ENCODE measurements at regions not wholly inside any gene's neighbourhood (a gene's known extent, or its start where the extent isn't known, plus 50 kb on each side); places are given as distances from the start of the nearest gene placed in this dataset.

DNA sequence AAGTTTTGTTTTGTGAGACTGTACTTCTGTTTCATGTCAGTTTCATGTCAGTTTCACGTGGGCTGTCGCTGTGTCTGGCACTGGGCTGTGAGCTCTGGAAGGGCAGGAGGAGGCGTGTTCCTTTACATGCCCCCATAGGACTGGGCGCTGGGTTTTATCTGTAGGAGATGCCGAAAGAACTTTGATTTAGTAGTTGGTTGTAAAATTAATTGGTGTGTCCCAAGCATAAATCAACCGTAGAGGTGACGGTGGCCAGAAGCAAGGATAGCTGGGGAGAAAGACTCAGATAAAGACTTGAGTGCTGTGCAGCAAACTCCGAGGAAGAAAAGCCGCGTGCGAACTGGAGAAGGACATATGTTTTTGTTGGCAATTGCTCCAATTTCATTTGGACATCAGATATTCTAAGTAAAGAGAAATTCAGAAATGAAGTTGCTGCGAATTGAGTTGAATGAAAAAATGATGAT is 182.5 kb downstream of the VRK1 start:
- DNase-seq (ENCODE audit: low read depth in 2 of 2) = no peak

- DNase-seq (ENCODE audit: low read depth in 2 of 2) = no peak
Observed at GRCh38 chr14:96980835-96981234, 183.7 kb downstream of the VRK1 start.

GRCh38 chr14:96986256-96987085 is 189.3 kb downstream of the VRK1 start:
- no peak for DNase-seq (ENCODE audit: low read depth in 2 of 2)

DNA sequence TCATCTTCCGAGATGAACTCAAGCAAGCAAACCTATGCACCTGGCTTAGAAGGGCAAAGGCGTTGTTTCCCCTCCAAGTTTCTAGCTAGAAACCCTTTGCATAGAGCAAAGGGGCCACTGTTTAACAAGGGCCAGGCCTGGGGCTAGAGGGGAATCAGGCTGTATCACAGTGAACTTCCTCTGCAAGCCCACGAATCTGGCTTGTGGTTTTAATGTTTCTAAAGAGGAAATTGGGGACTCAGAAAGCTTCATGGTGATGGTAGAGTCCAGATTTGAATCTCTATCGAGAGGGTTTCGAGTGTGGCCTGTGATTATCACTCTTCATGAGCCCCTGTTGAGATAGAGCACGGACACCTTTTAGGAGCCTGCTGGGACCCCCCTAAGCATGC is 189.9 kb downstream of the VRK1 start:
- DNase-seq (ENCODE audit: low read depth in 2 of 2) = no peak

DNA sequence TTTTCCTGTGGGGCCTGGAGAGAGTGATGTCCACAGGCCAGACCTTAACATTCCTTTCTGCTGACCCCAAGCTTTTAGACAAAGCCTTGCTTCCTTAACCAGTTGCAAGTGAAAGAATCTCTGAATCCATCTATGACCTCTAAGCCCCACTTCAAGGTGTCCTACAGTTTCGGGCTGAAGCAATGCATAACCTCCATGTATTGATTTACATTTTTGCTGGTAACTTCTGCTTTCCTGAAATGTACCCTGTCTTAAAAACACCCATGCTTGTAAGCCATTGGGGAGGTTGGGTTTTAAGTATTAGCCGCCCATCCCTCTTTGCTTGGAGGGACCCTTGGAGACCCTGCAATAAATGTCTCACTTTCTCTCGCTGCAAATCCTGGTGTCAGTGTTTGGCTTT is 190.6 kb downstream of the VRK1 start:
- DNase-seq (ENCODE audit: low read depth in 2 of 2) = no peak

DNA sequence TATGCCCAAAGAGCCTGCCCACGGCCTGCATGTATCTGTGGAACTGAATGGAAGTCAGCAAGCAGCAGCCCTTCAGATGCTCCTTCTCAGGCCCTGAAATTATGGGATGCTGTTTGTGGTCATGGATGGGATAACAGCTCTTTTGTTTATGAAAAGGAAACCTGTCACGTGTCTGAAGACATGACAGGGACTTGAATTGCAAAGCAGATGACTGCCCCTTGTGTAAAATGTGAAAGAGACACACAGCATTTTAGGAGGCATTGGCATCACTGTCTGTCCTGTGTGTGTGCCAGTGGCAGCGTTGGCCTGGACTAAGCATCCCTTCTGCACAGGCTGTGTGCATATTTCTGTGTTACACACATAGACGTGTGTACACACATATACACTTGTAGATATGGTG is 192.1 kb downstream of the VRK1 start:
- no peak for DNase-seq (ENCODE audit: low read depth in 2 of 2)

DNA sequence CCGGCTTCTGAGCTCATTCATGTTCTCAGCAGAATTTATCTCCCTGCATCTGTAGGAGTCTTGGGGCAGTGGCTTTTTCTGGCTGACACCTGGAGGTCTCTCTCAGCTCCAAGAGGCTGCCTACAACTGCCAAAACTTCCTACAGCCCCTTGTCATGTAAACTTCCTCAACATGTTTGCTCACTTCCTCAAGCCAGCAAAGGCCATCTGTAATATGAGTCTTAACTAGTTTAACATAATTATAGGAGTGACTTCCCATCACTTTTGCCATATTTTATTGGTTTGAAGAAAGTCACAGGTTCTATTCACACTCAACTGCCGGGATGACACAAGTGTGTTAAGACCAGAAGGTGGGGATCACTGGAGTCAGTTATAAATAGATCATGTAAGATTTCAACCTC is 194.0 kb downstream of the VRK1 start:
- no peak for DNase-seq (ENCODE audit: low read depth in 2 of 2)

DNA sequence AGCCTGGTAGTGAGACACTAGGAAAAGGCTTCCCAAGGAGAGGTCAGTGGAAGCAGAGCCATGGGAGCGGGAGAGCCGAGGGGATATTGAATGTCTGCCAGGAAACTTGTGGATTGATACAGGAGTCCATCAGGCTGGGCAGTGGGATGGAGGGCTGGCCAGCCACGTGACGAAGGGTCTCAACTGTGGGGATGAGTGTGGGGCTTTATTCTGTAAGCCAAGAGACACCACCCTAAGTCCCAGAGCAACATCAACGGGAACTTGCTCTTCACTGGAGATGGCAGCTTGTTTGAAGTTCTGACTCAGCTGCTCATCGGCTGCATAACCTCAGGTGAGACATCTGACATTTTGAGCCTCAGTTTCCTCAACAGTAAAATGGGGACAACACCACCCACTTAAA is 197.8 kb downstream of the VRK1 start:
- DNase-seq (ENCODE audit: low read depth in 2 of 2) = no peak

- DNase-seq (ENCODE audit: low read depth in 2 of 2) = no peak
Observed at GRCh38 chr14:96997269-96997668, 200.1 kb downstream of the VRK1 start.

- no peak for DNase-seq (ENCODE audit: low read depth in 2 of 2)
Observed at GRCh38 chr14:96997996-96998395, 200.8 kb downstream of the VRK1 start.

DNA sequence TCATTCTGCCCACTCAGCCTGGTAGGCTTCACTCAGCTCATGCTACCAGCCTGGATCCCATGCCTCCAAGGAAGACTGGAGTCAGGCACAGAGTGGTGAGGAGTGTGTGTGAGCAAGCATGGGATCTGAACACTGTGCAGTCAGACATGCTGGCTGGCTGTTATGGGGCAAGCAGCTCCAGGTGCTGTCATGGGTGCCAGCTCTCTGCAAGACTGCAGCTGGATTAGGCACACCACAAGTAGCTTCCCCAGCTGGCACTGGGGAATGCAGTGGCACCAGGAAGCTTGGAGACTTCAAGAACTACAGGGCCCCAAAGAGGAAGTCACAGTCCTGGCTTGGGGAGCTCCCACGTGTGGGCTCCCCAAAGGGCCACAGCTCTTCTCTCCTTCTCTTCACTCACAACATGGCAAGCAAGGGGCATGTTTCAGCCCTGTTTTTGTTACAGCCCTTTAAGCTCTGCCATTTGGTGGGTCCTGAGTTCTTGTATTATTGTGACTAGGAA is 202.5 kb downstream of the VRK1 start:
- DNase-seq (ENCODE audit: low read depth in 2 of 2) = no peak

GRCh38 chr14:97002454-97002853 is 205.3 kb downstream of the VRK1 start:
- no peak for DNase-seq (ENCODE audit: low read depth in 2 of 2)

DNA sequence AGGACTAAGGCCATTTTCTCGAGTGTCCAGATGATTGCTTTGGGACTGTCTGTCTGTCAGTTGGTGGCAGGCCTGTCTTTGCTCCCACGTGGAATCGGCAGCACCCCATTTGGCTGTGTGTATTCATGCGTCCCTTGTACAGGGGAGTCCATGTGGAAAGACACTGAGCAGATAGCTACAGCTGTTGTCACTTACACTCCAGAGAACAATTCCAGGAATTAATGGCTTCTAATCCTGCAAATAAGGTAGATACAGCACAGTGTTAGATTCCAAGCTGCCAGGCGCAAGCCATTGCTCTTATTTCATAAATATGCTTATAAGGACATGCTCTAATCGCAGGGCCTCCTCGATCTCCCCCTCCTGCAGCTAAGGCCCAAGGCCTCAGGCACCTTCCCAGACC is 208.8 kb downstream of the VRK1 start:
- DNase-seq (ENCODE audit: low read depth in 2 of 2) = no peak

DNA sequence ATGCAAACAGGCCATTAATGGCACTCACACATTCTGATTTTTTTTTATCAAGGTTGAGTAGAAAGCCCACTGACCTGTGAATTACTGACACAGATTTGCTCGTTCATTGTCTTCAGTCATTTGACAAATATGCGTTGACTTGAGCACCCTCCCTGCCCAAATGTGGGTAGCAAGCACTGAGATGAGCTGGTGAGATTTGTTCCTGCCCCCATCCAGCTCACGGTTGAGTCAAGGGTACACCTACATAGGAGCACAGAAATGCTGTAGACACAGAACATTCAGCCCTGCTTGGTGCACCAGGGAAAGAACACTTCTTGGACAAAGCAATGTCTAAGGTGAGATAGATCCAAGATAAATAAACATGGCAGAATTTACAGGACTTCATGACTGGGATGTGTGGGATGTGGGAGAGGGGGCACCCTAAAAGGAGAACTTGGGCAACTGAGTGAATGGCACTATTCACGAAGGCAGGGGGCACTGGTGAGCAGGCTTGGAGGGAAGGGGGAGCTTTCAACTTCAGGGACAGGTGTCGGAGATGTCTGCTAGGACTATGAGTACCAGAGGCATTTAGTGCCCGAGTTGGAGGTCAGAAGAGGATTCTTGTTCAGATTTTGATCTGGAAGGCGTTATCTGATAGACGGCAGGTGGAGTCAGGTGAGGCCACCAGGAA is 213.4 kb downstream of the VRK1 start:
- no peak for DNase-seq (ENCODE audit: low read depth in 2 of 2)

GRCh38 chr14:97013878-97014277 is 216.7 kb downstream of the VRK1 start:
- DNase-seq (ENCODE audit: low read depth in 2 of 2) = no peak

GRCh38 chr14:97021001-97021400 is 223.8 kb downstream of the VRK1 start:
- no peak for DNase-seq (ENCODE audit: low read depth in 2 of 2)

DNA sequence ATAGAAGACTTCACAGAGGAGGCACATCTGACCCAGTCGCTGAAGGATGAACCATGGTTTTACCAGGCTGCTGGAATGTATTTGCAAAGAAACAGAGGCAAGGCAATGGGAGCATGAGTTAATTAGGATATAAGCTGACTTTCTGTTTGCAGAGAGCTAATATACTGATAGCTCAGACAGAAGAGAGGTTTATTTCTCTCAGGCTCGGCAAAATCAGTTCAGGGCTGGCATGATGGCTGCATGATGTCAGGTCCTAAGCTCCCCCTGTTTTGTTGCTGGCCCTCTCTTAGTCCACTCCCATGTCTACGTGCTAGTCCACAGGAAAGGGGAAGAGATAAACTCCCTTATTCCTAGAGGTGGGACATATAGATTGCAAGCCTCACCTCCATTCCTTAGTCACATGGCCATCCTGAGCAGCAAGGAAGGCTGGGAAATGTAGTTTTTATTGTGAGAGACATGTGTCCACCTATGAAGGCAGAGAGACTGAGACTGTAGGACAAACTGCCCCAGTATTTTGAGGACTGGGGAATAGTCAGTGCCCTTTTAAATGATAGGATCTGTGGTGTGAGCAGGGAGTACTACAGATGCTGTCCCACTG is 224.5 kb downstream of the VRK1 start:
- DNase-seq (ENCODE audit: low read depth in 2 of 2) = no peak

GRCh38 chr14:97022741-97023140 is 225.6 kb downstream of the VRK1 start:
- no peak for DNase-seq (ENCODE audit: low read depth in 2 of 2)

DNA sequence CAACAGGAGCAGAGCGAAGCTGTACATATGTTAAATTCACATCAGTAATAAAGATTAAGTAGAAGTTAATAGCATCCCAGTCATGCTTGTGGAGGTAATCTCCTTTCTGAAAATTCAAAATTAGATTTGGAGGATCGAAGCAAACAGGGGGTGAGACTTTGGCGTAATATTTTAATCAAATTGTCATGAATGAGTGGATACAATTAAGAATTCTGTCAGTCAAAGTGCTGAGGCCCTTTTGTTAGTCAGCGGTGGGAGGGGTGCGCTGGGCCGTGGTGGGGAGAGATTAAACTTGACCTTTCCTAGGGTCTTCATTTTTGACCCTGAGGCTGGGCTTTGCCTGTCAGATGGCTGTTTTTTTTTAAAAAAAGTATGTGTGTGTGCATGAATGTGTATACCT is 226.7 kb downstream of the VRK1 start:
- DNase-seq (ENCODE audit: low read depth in 2 of 2) = no peak

DNA sequence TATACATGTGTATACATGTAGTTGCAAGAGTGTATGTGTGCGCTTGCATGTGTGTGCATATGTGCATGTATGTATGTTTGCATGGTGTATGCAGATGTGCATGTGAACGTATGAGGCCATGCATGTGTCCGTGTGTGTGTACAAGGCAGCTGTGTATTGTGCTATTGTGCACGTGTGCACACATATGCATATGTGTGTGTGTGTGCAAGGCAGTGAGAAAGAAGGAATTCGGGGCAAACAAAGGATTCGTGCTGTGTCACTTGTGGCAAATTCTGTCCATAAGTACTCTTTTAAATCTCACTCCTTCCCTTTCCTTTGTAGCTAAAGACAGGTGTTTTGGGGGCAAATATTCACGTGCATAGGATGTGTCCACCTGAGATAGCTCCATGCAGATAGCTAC is 227.1 kb downstream of the VRK1 start:
- DNase-seq (ENCODE audit: low read depth in 2 of 2) = no peak

- DNase-seq (ENCODE audit: low read depth in 2 of 2) = no peak
Observed at GRCh38 chr14:97025722-97026121, 228.5 kb downstream of the VRK1 start.

DNA sequence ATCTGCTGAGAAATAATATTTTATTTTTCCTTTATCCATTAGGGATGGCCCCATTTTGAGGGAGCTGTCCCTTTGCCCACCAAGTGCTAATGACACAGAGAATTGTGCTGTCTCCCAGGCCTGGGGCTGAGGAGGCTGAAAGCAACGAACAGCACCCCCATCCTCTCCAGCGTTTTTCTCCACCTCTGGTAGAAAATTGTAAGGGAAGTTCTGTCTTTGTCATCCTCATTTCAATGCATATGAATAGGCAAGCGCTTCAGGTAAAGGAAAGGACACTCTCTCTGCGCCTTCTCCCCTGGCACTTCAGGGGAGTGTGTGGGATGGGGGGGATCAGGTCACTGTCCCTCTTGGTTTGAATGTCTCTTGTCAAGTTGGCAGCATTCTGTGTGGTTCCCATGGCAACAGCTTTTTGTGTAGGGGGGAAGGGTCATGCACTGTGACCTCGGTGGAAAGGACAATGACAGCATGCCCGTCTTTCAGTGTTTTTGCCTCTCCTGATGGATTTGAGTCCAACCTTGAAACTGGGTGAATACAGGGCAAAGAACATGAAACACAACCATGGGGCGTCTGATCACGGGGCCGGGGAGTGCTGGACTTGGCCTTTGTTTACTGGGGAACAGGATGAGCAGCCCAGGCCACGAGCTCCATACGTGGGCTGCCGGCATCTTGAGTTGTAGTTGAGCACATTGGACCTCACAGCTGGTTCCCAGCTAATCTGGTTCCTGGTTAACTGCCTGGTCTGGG is 230.2 kb downstream of the VRK1 start:
- DNase-seq (ENCODE audit: low read depth in 2 of 2) = no peak

Data from stimulated activated CD8-positive, alpha-beta memory T cell treated with anti-CD3 and anti-CD28 coated beads, Interleukin-2, amount 100 ng/mL, for 1 hour (primary cell).